ENCODE measurements at regions not wholly inside any gene's neighbourhood (a gene's known extent, or its start where the extent isn't known, plus 50 kb on each side); places are given as distances from the start of the nearest gene placed in this dataset.

DNA sequence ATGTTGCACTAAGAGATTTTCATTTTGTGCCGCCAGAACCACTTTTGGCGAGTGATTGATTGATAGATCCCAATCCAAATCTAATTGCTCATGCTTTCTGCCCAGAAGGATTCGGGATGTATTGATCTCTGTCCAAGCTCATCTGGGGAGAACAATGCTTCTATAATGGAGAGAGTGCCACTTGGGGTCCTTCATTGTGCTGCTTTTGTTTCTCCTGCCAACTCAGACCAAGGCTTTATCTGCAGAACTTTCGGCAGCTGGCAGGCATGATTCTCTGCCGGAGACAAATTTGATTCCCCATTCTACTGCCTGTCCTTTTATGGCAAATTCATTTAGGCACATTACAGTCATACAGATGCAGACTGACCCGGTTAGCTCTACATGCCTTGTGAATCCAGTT is 62.9 kb upstream of the NTM start:
- DNase-seq: no peak

DNA sequence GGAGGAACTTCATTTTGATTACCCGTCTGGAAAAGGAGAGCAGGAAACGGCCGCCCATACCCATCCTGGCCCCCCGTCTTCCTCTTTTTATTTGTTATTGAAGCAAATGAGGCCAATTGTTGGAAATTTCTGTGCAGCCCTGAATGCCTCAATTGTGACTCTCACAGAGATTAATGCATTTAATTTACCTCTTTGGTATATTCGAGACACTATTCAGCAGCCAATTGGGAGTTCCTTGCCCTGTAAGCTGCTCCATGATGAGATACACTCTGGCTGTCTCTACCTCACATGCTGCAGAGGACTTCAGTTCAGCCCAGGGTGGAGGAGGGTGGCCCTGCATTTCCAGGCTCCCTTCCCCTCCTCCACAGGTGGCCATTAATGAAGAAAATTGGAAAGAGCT is 60.6 kb upstream of the NTM start:
- DNase-seq: no peak

DNA sequence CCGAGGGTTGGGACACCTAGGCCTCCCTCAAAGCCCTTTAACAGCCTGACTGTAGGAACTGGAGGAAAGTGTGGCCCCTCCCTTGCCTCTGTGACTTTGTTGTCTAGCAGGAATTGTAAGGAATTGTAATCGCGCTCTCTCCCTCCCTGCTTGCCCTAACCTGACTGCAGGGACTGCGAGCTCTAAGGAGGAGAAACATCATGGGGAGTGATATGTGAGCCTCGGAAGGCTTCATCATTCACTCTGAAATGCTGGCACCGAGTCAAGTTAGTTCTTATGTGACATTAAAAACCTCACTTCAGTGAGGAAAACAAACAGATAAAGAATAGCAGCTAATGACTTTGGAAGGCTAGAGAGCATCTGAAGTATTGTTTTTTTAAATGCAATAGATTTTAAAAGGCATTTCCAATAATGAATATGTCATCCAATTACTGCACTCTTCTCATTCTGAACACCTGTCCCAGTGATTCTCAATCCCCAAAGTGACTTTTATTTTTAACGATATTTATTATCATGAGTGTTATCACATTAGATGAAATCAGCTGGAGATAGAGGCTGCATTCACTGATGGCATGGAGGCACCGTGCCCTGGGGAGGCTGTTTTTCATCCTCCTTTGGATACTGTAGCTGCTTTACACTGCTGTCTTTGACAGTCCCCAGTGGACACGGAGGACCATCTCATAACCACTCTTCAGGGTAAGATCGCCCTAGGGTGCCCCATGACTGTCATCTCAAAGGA is 58.5 kb upstream of the NTM start:
- DNase-seq: no peak
